Chondrocyte (in vitro differentiated cells): ENCODE measurements at regions not wholly inside any gene's neighbourhood (a gene's known extent, or its start where the extent isn't known, plus 50 kb on each side); places are given as distances from the start of the nearest gene placed in this dataset.

ENCODE experiments used
- DNase-seq: peaks from one replicate; pipeline ENCODE4 v3.0.0; 2021; ENCODE audit warnings: mixed read lengths, low spot score
- H3K27ac Mint-ChIP-seq: one replicate; pipeline ENCODE4 v1.8.0; 2021; ENCODE audit warnings: mild to moderate bottlenecking, moderate library complexity, mixed read lengths; ENCODE audit not compliant: unreplicated experiment
- H3K27me3 Mint-ChIP-seq: 2 replicates; pipeline ENCODE4 v1.8.0; 2021; ENCODE audit warnings: low read depth, mixed read lengths
- H3K36me3 Mint-ChIP-seq: 2 replicates; pipeline ENCODE4 v1.8.0; 2021; ENCODE audit warnings: low read depth, mixed read lengths
- H3K4me1 Mint-ChIP-seq: 2 replicates; pipeline ENCODE4 v1.8.0; 2021; ENCODE audit warnings: low read depth, mild to moderate bottlenecking, mixed read lengths
- H3K4me3 Mint-ChIP-seq: one replicate; pipeline ENCODE4 v1.8.0; 2021; ENCODE audit warnings: mild to moderate bottlenecking, moderate library complexity, mixed read lengths; ENCODE audit not compliant: unreplicated experiment
- H3K9me3 Mint-ChIP-seq: 2 replicates; pipeline ENCODE4 v1.8.0; 2021; ENCODE audit warnings: low read depth, mixed read lengths
- CTCF ChIP-seq: fragments of 200-600 bp; sonication (generic); IDR thresholded peaks from 2 replicates; pipeline ENCODE4 v1.5.0; 2021; ENCODE audit warnings: antibody characterized with exemption, mild to moderate bottlenecking, moderate library complexity

- no peak for DNase-seq
- peaks cover 11% of the 10 kb centered on the region for H3K27me3 Mint-ChIP-seq
- TF ChIP-seq CTCF: no peak
- no peak overlapping the region for H3K4me3 Mint-ChIP-seq
- no peaks in the 10 kb centered on the region for H3K9me3 Mint-ChIP-seq
- H3K27ac Mint-ChIP-seq: no peak overlapping the region
- H3K4me1 Mint-ChIP-seq: no peaks in the 10 kb centered on the region
- no peaks in the 10 kb centered on the region for H3K36me3 Mint-ChIP-seq
Measured at GRCh38 chr5:121299153-121299552, 552.5 kb upstream of the FTMT start.

- no peak overlapping the region for H3K4me3 Mint-ChIP-seq
- DNase-seq: no peak
- no peaks in the 10 kb centered on the region for H3K4me1 Mint-ChIP-seq
- no peak for TF ChIP-seq CTCF
- H3K9me3 Mint-ChIP-seq: no peaks in the 10 kb centered on the region
- no peaks in the 10 kb centered on the region for H3K36me3 Mint-ChIP-seq
- H3K27ac Mint-ChIP-seq: no peak overlapping the region
- H3K27me3 Mint-ChIP-seq: peaks cover 8% of the 10 kb centered on the region
Measured at GRCh38 chr5:121304838-121305237, 546.8 kb upstream of the FTMT start.

- Mint-ChIP-seq H3K9me3 (peaks cover 14% of the 10 kb centered on the region), H3K4me3 (no peak overlapping the region), H3K4me1 (no peaks in the 10 kb centered on the region), H3K36me3 (no peaks in the 10 kb centered on the region), H3K27ac (no peak overlapping the region), H3K27me3 (peaks cover 6% of the 10 kb centered on the region)
- DNase-seq: no peak
- no peak for TF ChIP-seq CTCF
Measured at GRCh38 chr5:121313886-121314285, 537.8 kb upstream of the FTMT start.

- Mint-ChIP-seq H3K27me3 (peaks cover 5% of the 10 kb centered on the region), H3K27ac (no peak overlapping the region)
- DNase-seq: no peak
Measured at GRCh38 chr5:121315786-121316185, 535.9 kb upstream of the FTMT start.

GRCh38 chr5:121319292-121319691 lies 532.4 kb upstream of the FTMT start:
- Mint-ChIP-seq H3K4me1 (no peaks in the 10 kb centered on the region), H3K36me3 (no peaks in the 10 kb centered on the region), H3K9me3 (peaks cover 8% of the 10 kb centered on the region), H3K27me3 (peaks cover 5% of the 10 kb centered on the region), H3K4me3 (no peak overlapping the region), H3K27ac (no peak overlapping the region)
- no peak for TF ChIP-seq CTCF
- no peak for DNase-seq

More at GRCh38 chr5:121315786-121316185, 535.9 kb upstream of the FTMT start:
- Mint-ChIP-seq H3K4me3 (no peak overlapping the region), H3K36me3 (no peaks in the 10 kb centered on the region), H3K9me3 (peaks cover 14% of the 10 kb centered on the region), H3K4me1 (no peaks in the 10 kb centered on the region)
- TF ChIP-seq CTCF: no peak
